ENCODE measurements at regions not wholly inside any gene's neighbourhood (a gene's known extent, or its start where the extent isn't known, plus 50 kb on each side); places are given as distances from the start of the nearest gene placed in this dataset.

- TF ChIP-seq CTCF (IDR thresholded peaks at IDR 0.05 in 8 of 11, conservative IDR thresholded peaks at IDR 0.05 in 3 of 11) (no peak), POLR2AphosphoS5 (IDR thresholded peaks at IDR 0.05) (no peak), POLR2A (IDR thresholded peaks at IDR 0.05) (no peak)
- Histone ChIP-seq H3K4me1 (peaks cover 0 to 11% (median 0%) of the 10 kb centered on the region in 6 donors), H3K27me3 (replicated peaks in 1 of 7) (no peaks in the 10 kb centered on the region), H3K27ac (peak overlapping the region in 1 of 8 donors; percentile 58), H3K9me3 (peaks cover 0 to 8% (median 0%) of the 10 kb centered on the region in 8 donors), H3K36me3 (no peaks in the 10 kb centered on the region), H3K4me3 (peak overlapping the region in 1 of 8 donors; percentile 10)
- 69 to 86% (median 79%) methylated on average over 1 of the region's 1 CpG for WGBS, 5 donors
- intact Hi-C loops (cut with DNase I; ENCODE audit: low total_unique reads): no loop called here
- DNase-seq: no peak
Observed at GRCh38 chr18:39454866-39455265, 1889.3 kb upstream of the CELF4 start.

- H3K4me1 ChIP-seq: peaks cover 0 to 11% (median 0%) of the 10 kb centered on the region in 6 donors
- 2 to 11% (median 5%) methylated on average over 2 of the region's 2 CpGs for WGBS, 5 donors
- H3K27ac ChIP-seq: peak overlapping the region in 5 of 8 donors; percentile 22 to 61 (median 49)
- no peaks in the 10 kb centered on the region for H3K27me3 ChIP-seq (replicated peaks in 1 of 7)
- peaks cover 0 to 8% (median 0%) of the 10 kb centered on the region in 8 donors for H3K9me3 ChIP-seq
- H3K4me3 ChIP-seq: peak overlapping the region in 3 of 8 donors; percentile 3 to 40 (median 10)
- H3K36me3 ChIP-seq: no peaks in the 10 kb centered on the region
- intact Hi-C loops (cut with DNase I; ENCODE audit: low total_unique reads): no loop called here
- no peak for TF ChIP-seq CTCF (IDR thresholded peaks at IDR 0.05 in 8 of 11, conservative IDR thresholded peaks at IDR 0.05 in 3 of 11)
- TF ChIP-seq POLR2A (IDR thresholded peaks at IDR 0.05): no peak
- no peak for TF ChIP-seq POLR2AphosphoS5 (IDR thresholded peaks at IDR 0.05)
- DNase-seq: no peak
Observed at GRCh38 chr18:39453882-39454281, 1888.3 kb upstream of the CELF4 start.

- Histone ChIP-seq H3K27me3 (replicated peaks in 1 of 7) (no peaks in the 10 kb centered on the region), H3K4me3 (no peak overlapping the region), H3K4me1 (peaks cover 0 to 11% (median 0%) of the 10 kb centered on the region in 6 donors), H3K36me3 (no peaks in the 10 kb centered on the region), H3K9me3 (peaks cover 0 to 3% (median 0%) of the 10 kb centered on the region in 8 donors), H3K27ac (peak overlapping the region in 5 of 8 donors; percentile 22 to 61 (median 49))
- intact Hi-C loops (cut with DNase I; ENCODE audit: low total_unique reads): no loop called here
- DNase-seq: no peak
- TF ChIP-seq CTCF (IDR thresholded peaks at IDR 0.05 in 8 of 11, conservative IDR thresholded peaks at IDR 0.05 in 3 of 11) (no peak), POLR2A (IDR thresholded peaks at IDR 0.05) (no peak), POLR2AphosphoS5 (IDR thresholded peaks at IDR 0.05) (no peak)
- 34 to 55% (median 48%) methylated on average over 2 of the region's 2 CpGs for WGBS, 5 donors
Observed at GRCh38 chr18:39453356-39453755, 1887.8 kb upstream of the CELF4 start.

- 86 to 98% (median 93%) methylated on average over 6 of the region's 6 CpGs for WGBS, 5 donors
- DNase-seq: no peak
- TF ChIP-seq POLR2A (IDR thresholded peaks at IDR 0.05) (no peak), POLR2AphosphoS5 (IDR thresholded peaks at IDR 0.05) (no peak), CTCF (IDR thresholded peaks at IDR 0.05 in 8 of 11, conservative IDR thresholded peaks at IDR 0.05 in 3 of 11) (no peak)
Observed at GRCh38 chr18:39450958-39451357, 1885.4 kb upstream of the CELF4 start.

More at GRCh38 chr18:39450958-39451357, 1885.4 kb upstream of the CELF4 start:
- H3K4me3 ChIP-seq: no peak overlapping the region
- H3K36me3 ChIP-seq: no peaks in the 10 kb centered on the region
- no peak overlapping the region for H3K27ac ChIP-seq
- intact Hi-C loops (cut with DNase I; ENCODE audit: low total_unique reads): no loop called here
- H3K4me1 ChIP-seq: peaks cover 0 to 11% (median 0%) of the 10 kb centered on the region in 6 donors
- peaks cover 0 to 8% (median 0%) of the 10 kb centered on the region in 8 donors for H3K9me3 ChIP-seq
- H3K27me3 ChIP-seq (replicated peaks in 1 of 7): no peaks in the 10 kb centered on the region
